Endothelial cell of umbilical vein (primary cell): ENCODE measurements at regions not wholly inside any gene's neighbourhood (a gene's known extent, or its start where the extent isn't known, plus 50 kb on each side); places are given as distances from the start of the nearest gene placed in this dataset.

Experiments used
- BruUV-seq: library from RNA; stranded (reverse); fragments of 400-500 nt; replicated peaks from 2 replicates; lab custom pipeline; 2021; lab: Mats Ljungman, UMichigan
- CTCF ChIA-PET: fragments of 300-600, 350-600 bp; sonication (Branson Sonifier 250); formaldehyde crosslinking; loops from one replicate; lab custom pipeline; 2021; ENCODE audit warnings: antibody characterized with exemption, inconsistent platforms; lab: Charles Lee
- POLR2A ChIA-PET: fragments of 300-600, 350-600 bp; sonication (Branson Sonifier 250); formaldehyde crosslinking; loops from one replicate; lab custom pipeline; 2021; ENCODE audit warnings: antibody characterized with exemption, inconsistent platforms; lab: Charles Lee
- DNase-seq: peaks from one replicate; pipeline ENCODE4 v3.0.0-alpha.2; 2011; ENCODE audit warnings: low read depth, low spot score
- FAIRE-seq: peaks from 2 replicates; lab custom pipeline; 2011; peaks lifted over from hg19 to GRCh38; lab: Jason Lieb, UNC
- H2AFZ ChIP-seq: 2 replicates; pipeline ENCODE4 v1.6.0; 2012; ENCODE audit warnings: low read depth, low read length, control low read depth, inconsistent platforms
- H3K27ac ChIP-seq: 2 replicates; pipeline ENCODE4 v1.5.1; 2011; ENCODE audit warnings: low read depth, mild to moderate bottlenecking, control low read depth, low read length, moderate library complexity; ENCODE audit not compliant: insufficient read depth
- H3K27me3 ChIP-seq, 2 experiments: 2 replicates each; pipeline versions ENCODE4 v1.6.0 to v1.6.1; 2011; ENCODE audit warnings: low read length in 2 of 2, mixed read lengths in 1 of 2; ENCODE audit not compliant: control insufficient read depth in 2 of 2, insufficient read depth in 2 of 2
- H3K36me3 ChIP-seq, 2 experiments: 2 replicates in 1 of 2; 3 replicates in 1 of 2; pipeline ENCODE4 v1.5.1; 2011; ENCODE audit warnings: low read length in 2 of 2, mild to moderate bottlenecking in 1 of 2, moderate library complexity in 1 of 2; ENCODE audit not compliant: control insufficient read depth in 2 of 2, insufficient read depth in 2 of 2; ENCODE audit errors: extremely low read depth in 1 of 2
- H3K4me1 ChIP-seq: 3 replicates; pipeline ENCODE4 v1.5.1; 2011; ENCODE audit warnings: mild to moderate bottlenecking, low read length; ENCODE audit not compliant: control insufficient read depth, insufficient read depth; ENCODE audit errors: extremely low read depth
- H3K4me2 ChIP-seq: 2 replicates; pipeline ENCODE4 v1.6.1; 2011; ENCODE audit warnings: low read length, control low read depth, mixed read lengths; ENCODE audit not compliant: insufficient read depth
- H3K4me3 ChIP-seq, 3 experiments: fragments of 200-600 bp in 1 of 3; sonication (generic), shearing (Covaris generic) in 1 of 3; replicated peaks in 1 of 3; 2 replicates each; pipeline ENCODE4 v1.5.1; 2011 to 2016; ENCODE audit warnings: control low read depth in 3 of 3, low read length in 3 of 3, mild to moderate bottlenecking in 2 of 3, inconsistent platforms in 1 of 3, low read depth in 1 of 3, moderate library complexity in 1 of 3; ENCODE audit not compliant: insufficient read depth in 1 of 3
- H3K79me2 ChIP-seq: 2 replicates; pipeline ENCODE4 v1.6.0; 2012; ENCODE audit warnings: low read length, inconsistent platforms; ENCODE audit not compliant: control insufficient read depth, insufficient read depth
- H3K9ac ChIP-seq: replicated peaks from 2 replicates; pipeline ENCODE3; 2011; ENCODE audit warnings: low read length, control low read depth; ENCODE audit not compliant: insufficient read depth; ENCODE audit errors: extremely low read depth
- H3K9me1 ChIP-seq: replicated peaks from 3 replicates; pipeline ENCODE4 v1.6.0; 2011; ENCODE audit warnings: mild to moderate bottlenecking, low read length; ENCODE audit not compliant: control insufficient read depth, insufficient read depth; ENCODE audit errors: extremely low read depth
- H3K9me3 ChIP-seq: replicated peaks from 2 replicates; pipeline ENCODE4 v1.5.1; 2012; ENCODE audit warnings: low read length, inconsistent platforms; ENCODE audit not compliant: control insufficient read depth, insufficient read depth
- H4K20me1 ChIP-seq: replicated peaks from 2 replicates; pipeline ENCODE3; 2011; ENCODE audit warnings: mild to moderate bottlenecking, low read length; ENCODE audit not compliant: control insufficient read depth, insufficient read depth; ENCODE audit errors: extremely low read depth
- CTCF ChIP-seq, 2 donors: IDR thresholded peaks; 1 replicate in 1 of 2; 2 replicates in 1 of 2; pipeline ENCODE4 v1.5.1; 2011; ENCODE audit warnings: low read length in 2 of 2, mild to moderate bottlenecking in 2 of 2, moderate library complexity in 2 of 2, control low read depth in 1 of 2, inconsistent platforms in 1 of 2, low read depth in 1 of 2; ENCODE audit not compliant: insufficient read depth in 1 of 2; ENCODE audit errors: extremely low read depth in 1 of 2
- EZH2 ChIP-seq: IDR thresholded peaks from 2 replicates; pipeline ENCODE4 v1.6.1; 2012; ENCODE audit warnings: borderline replicate concordance, low read depth, mild to moderate bottlenecking, moderate library complexity, low read length, inconsistent platforms; ENCODE audit not compliant: severe bottlenecking
- FOS ChIP-seq: IDR thresholded peaks from 2 replicates; pipeline ENCODE4 v1.6.1; 2011; ENCODE audit warnings: mild to moderate bottlenecking, low read length, moderate library complexity, borderline replicate concordance; ENCODE audit not compliant: insufficient read depth
- GATA2 ChIP-seq: IDR thresholded peaks from 2 replicates; pipeline ENCODE4 v1.7.0; 2011; ENCODE audit warnings: low read depth, mild to moderate bottlenecking, moderate library complexity, mixed read lengths, low read length; ENCODE audit not compliant: insufficient read length, insufficient read depth
- JUN ChIP-seq: IDR thresholded peaks from 2 replicates; pipeline ENCODE4 v1.6.1; 2011; ENCODE audit warnings: borderline replicate concordance, low read depth; ENCODE audit not compliant: insufficient read length, insufficient read depth
- MAX ChIP-seq: IDR thresholded peaks from 2 replicates; pipeline ENCODE4 v1.6.1; 2011; ENCODE audit not compliant: insufficient read depth, insufficient read length
- MYC ChIP-seq: IDR thresholded peaks from one replicate; pipeline ENCODE4 v1.6.1; 2011; ENCODE audit warnings: mild to moderate bottlenecking, low read depth, low read length
- POLR2A ChIP-seq: IDR thresholded peaks from 2 replicates; pipeline ENCODE4 v1.6.1; 2012; ENCODE audit warnings: low read depth, mild to moderate bottlenecking, control low read depth, low read length
- POLR2AphosphoS5 ChIP-seq: IDR thresholded peaks from 2 replicates; pipeline ENCODE4 v1.6.1; 2012; ENCODE audit warnings: low read depth, mild to moderate bottlenecking, control low read depth, low read length, moderate library complexity; ENCODE audit not compliant: insufficient read depth
- dilution Hi-C: fragments of 300-500 bp; cut with MboI; formaldehyde crosslinking; loops from one replicate; pipeline ENCODE4 v1.15.0; 2019; ENCODE audit warnings: low sequenced_read_pairs; ENCODE audit not compliant: extremely low pct_ligation_motif_present
- intact Hi-C: fragments of 100-400 bp; cut with micrococcal nuclease; formaldehyde crosslinking; loops from one replicate; pipeline ENCODE4 v1.10.0; 2022

GRCh38 chr2:204249437-204249836 is 295.8 kb upstream of the PARD3B start:
- H3K27me3 ChIP-seq, result peaks cover 0 to 1% of the 10 kb centered on the region in 2 experiments
- ChIA-PET POLR2A (no interaction called here), CTCF (interaction anchor here (6.3 kb wide), 1 partner anchor 12 kb away, joined by 36 read pairs; no protein-coding TSS in a partner anchor)
- H3K36me3 ChIP-seq, result no peaks in the 10 kb centered on the region
- no peak for FAIRE-seq
- no peak overlapping the region for H2AFZ ChIP-seq
- H4K20me1 ChIP-seq, result no peaks in the 10 kb centered on the region
- no peak for DNase-seq
- no peaks in the 10 kb centered on the region for H3K79me2 ChIP-seq
- intact Hi-C loops (no loop called here), dilution Hi-C loops (no loop called here)
- no peaks in the 10 kb centered on the region for H3K9me1 ChIP-seq
- TF ChIP-seq MYC (no peak), EZH2 (no peak), GATA2 (no peak), FOS (no peak)
- no TSS peak for BruUV-seq
- H3K9ac ChIP-seq, result no peak overlapping the region
- H3K4me3 ChIP-seq, result no peak overlapping the region
- H3K4me1 ChIP-seq, result no peaks in the 10 kb centered on the region
- H3K27ac ChIP-seq, result no peak overlapping the region
- H3K4me2 ChIP-seq, result no peak overlapping the region
- H3K9me3 ChIP-seq, result no peaks in the 10 kb centered on the region

- no peaks in the 10 kb centered on the region for H3K4me1 ChIP-seq
- intact Hi-C loops, result no loop called here
- BruUV-seq, result no TSS peak
- no peak overlapping the region for H2AFZ ChIP-seq
- DNase-seq (no peak), FAIRE-seq (no peak)
- H3K4me3 ChIP-seq, result no peak overlapping the region
- H3K27me3 ChIP-seq, result peaks cover 0 to 1% of the 10 kb centered on the region in 2 experiments
- no peak overlapping the region for H3K27ac ChIP-seq
- no peak overlapping the region for H3K4me2 ChIP-seq
- no peaks in the 10 kb centered on the region for H3K9me3 ChIP-seq
- no peaks in the 10 kb centered on the region for H4K20me1 ChIP-seq
- no peaks in the 10 kb centered on the region for H3K36me3 ChIP-seq
- ChIA-PET CTCF (interaction anchor here (0.8 to 6.3 kb wide), 4 partner anchors 10 to 1675 kb away, joined by 3 to 36 read pairs (median 5); no protein-coding TSS in a partner anchor), POLR2A (no interaction called here)
- dilution Hi-C loops, result no loop called here
- H3K79me2 ChIP-seq, result no peaks in the 10 kb centered on the region
- no peaks in the 10 kb centered on the region for H3K9me1 ChIP-seq
- TF ChIP-seq POLR2AphosphoS5 (no peak), POLR2A (no peak), MYC (no peak), FOS (no peak), MAX (no peak), CTCF (IDR thresholded peaks at IDR 0.05; ENCODE audit: extremely low read depth in 1 of 2, insufficient read depth in 1 of 2, low read depth in 1 of 2, low read length in 2 of 2) (no peak), GATA2 (no peak), JUN (no peak)
- no peak overlapping the region for H3K9ac ChIP-seq
Measured at GRCh38 chr2:204250692-204251091, 294.6 kb upstream of the PARD3B start.
